Thoracic aorta (tissue), 2 donors: ENCODE measurements at regions not wholly inside any gene's neighbourhood (a gene's known extent, or its start where the extent isn't known, plus 50 kb on each side); places are given as distances from the start of the nearest gene placed in this dataset.

ENCODE experiments used
- ATAC-seq: fragments of 150-250 bp; one replicate; pipeline ENCODE4 v1.8.0; 2017; ENCODE audit warnings: low read depth; ENCODE audit not compliant: insufficient number of reproducible peaks, low FRiP score
- DNase-seq: peaks from one replicate; pipeline ENCODE4 v3.0.0-alpha.2; 2020; ENCODE audit warnings: low spot score
- H3K27ac ChIP-seq, 2 donors: fragments of 200-600 bp; sonication (generic); 1 replicate in 1 of 2; 2 replicates in 1 of 2; pipeline ENCODE4 v1.5.1; 2016; ENCODE audit warnings: mild to moderate bottlenecking in 2 of 2, moderate library complexity in 2 of 2
- H3K27me3 ChIP-seq: fragments of 200-600 bp; sonication (generic); replicated peaks from 2 replicates; pipeline ENCODE4 v1.6.0; 2016; ENCODE audit warnings: mild to moderate bottlenecking; ENCODE audit not compliant: insufficient read depth
- H3K36me3 ChIP-seq: fragments of 200-600 bp; sonication (generic); one replicate; pipeline ENCODE4 v1.5.1; 2016
- H3K4me1 ChIP-seq, 2 donors: fragments of 200-600 bp; sonication (generic); 1 replicate in 1 of 2; 2 replicates in 1 of 2; pipeline versions ENCODE4 v1.5.1 to v1.6.0; 2016; ENCODE audit warnings: low read depth in 2 of 2, mild to moderate bottlenecking in 1 of 2; ENCODE audit not compliant: control insufficient read depth in 1 of 2
- H3K4me3 ChIP-seq: fragments of 200-600 bp; sonication (generic); 2 replicates; pipeline ENCODE4 v1.5.1; 2016; ENCODE audit warnings: mild to moderate bottlenecking
- H3K9me3 ChIP-seq: fragments of 200-600 bp; sonication (generic); 2 replicates; pipeline ENCODE4 v1.5.1; 2016
- CTCF ChIP-seq: fragments of 200-600 bp; sonication (generic); IDR thresholded peaks from one replicate; pipeline ENCODE4 v1.5.1; 2019; ENCODE audit warnings: antibody characterized with exemption

GRCh38 chr20:11409561-11409960, 508.1 kb upstream of the BTBD3 start:
- no peak for ATAC-seq
- Histone ChIP-seq H3K4me3 (no peak overlapping the region), H3K4me1 (peaks cover 0 to 9% of the 10 kb centered on the region in 2 donors), H3K27me3 (no peaks in the 10 kb centered on the region), H3K27ac (no peak overlapping the region), H3K9me3 (no peaks in the 10 kb centered on the region), H3K36me3 (no peaks in the 10 kb centered on the region)
- no peak for DNase-seq
- no peak for TF ChIP-seq CTCF

GRCh38 chr20:11411765-11412164, 505.9 kb upstream of the BTBD3 start:
- Histone ChIP-seq H3K9me3 (no peaks in the 10 kb centered on the region), H3K27me3 (no peaks in the 10 kb centered on the region), H3K4me3 (no peak overlapping the region), H3K4me1 (peaks cover 0 to 9% of the 10 kb centered on the region in 2 donors), H3K36me3 (no peaks in the 10 kb centered on the region), H3K27ac (no peak overlapping the region)
- no peak for TF ChIP-seq CTCF
- DNase-seq (no peak), ATAC-seq (no peak)

- Histone ChIP-seq H3K27me3 (no peaks in the 10 kb centered on the region), H3K27ac (no peak overlapping the region), H3K4me1 (no peaks in the 10 kb centered on the region), H3K4me3 (no peak overlapping the region), H3K36me3 (no peaks in the 10 kb centered on the region), H3K9me3 (no peaks in the 10 kb centered on the region)
- ATAC-seq (no peak), DNase-seq (no peak)
- no peak for TF ChIP-seq CTCF
Observed at GRCh38 chr20:11426948-11427347, 490.7 kb upstream of the BTBD3 start.

- H3K27me3 ChIP-seq: no peaks in the 10 kb centered on the region
- ATAC-seq: no peak
- H3K36me3 ChIP-seq: no peaks in the 10 kb centered on the region
- no peak overlapping the region for H3K27ac ChIP-seq
- DNase-seq: no peak
- no peak for TF ChIP-seq CTCF
- H3K4me3 ChIP-seq: no peak overlapping the region
- no peaks in the 10 kb centered on the region for H3K9me3 ChIP-seq
- no peaks in the 10 kb centered on the region for H3K4me1 ChIP-seq
Observed at GRCh38 chr20:11429168-11429567, 488.5 kb upstream of the BTBD3 start.

- no peak for TF ChIP-seq CTCF
- no peaks in the 10 kb centered on the region for H3K27me3 ChIP-seq
- ATAC-seq (no peak), DNase-seq (no peak)
- H3K4me1 ChIP-seq: no peaks in the 10 kb centered on the region
- no peaks in the 10 kb centered on the region for H3K9me3 ChIP-seq
- no peak overlapping the region for H3K27ac ChIP-seq
- H3K4me3 ChIP-seq: no peak overlapping the region
- no peaks in the 10 kb centered on the region for H3K36me3 ChIP-seq
Observed at GRCh38 chr20:11429889-11430519, 487.7 kb upstream of the BTBD3 start.
